PC-3 (cell line): ENCODE measurements at regions not wholly inside any gene's neighbourhood (a gene's known extent, or its start where the extent isn't known, plus 50 kb on each side); places are given as distances from the start of the nearest gene placed in this dataset.

ENCODE experiments used
- EZH2 ChIP-seq: fragments of 300-600 bp; sonication (generic); IDR thresholded peaks from one replicate; pipeline ENCODE4 v1.6.1; 2017; ENCODE audit warnings: antibody characterized with exemption, mild to moderate bottlenecking, low read length; ENCODE audit not compliant: unreplicated experiment
- EZH2phosphoT487 ChIP-seq: fragments of 300-600 bp; sonication (generic); IDR thresholded peaks from 2 replicates; pipeline ENCODE4 v1.6.1; 2018; ENCODE audit warnings: mild to moderate bottlenecking, antibody characterized with exemption, low read length, borderline replicate concordance
- TF ChIP-seq, protein P1 (sequence below): fragments of 300-600 bp; sonication (generic); conservative IDR thresholded peaks from 2 replicates; pipeline ENCODE4 v1.5.1; 2017; ENCODE audit warnings: antibody characterized with exemption, low read depth, mild to moderate bottlenecking, low read length

DNA sequence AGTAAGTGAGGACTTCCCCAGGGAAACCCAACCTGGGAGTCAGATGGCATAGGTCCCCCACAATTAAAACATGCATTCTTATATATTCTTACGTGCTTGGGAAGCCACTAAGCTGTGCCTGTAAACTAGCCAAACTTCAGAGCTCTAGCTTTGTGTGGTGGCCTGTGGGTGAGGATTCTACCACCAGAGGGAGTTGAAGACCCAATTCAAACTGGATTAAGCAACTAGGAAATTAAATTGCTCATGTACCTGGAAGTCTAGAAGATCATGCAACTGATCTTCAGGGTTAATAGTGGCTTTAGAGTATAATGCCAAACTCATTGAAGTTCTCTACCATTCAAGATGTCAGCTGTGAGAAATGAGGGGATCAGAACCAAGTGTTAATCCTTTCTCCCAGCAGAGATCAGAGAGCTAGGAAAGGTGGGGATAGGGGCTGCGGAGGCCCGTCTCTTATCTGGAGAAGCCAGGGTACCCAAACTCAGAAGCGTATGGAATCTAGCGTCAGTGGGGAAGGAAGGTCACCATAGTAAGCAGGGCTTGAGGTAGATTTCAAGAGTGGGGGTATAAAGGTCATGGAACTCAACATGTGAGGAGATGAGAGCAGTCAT, 53.2 kb upstream of the CCDC85A start:
- TF ChIP-seq, protein P1, sequence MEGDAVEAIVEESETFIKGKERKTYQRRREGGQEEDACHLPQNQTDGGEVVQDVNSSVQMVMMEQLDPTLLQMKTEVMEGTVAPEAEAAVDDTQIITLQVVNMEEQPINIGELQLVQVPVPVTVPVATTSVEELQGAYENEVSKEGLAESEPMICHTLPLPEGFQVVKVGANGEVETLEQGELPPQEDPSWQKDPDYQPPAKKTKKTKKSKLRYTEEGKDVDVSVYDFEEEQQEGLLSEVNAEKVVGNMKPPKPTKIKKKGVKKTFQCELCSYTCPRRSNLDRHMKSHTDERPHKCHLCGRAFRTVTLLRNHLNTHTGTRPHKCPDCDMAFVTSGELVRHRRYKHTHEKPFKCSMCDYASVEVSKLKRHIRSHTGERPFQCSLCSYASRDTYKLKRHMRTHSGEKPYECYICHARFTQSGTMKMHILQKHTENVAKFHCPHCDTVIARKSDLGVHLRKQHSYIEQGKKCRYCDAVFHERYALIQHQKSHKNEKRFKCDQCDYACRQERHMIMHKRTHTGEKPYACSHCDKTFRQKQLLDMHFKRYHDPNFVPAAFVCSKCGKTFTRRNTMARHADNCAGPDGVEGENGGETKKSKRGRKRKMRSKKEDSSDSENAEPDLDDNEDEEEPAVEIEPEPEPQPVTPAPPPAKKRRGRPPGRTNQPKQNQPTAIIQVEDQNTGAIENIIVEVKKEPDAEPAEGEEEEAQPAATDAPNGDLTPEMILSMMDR: peak; percentile 85
- TF ChIP-seq EZH2 (no peak), EZH2phosphoT487 (no peak)
